SU-DHL-6 (cell line): ENCODE measurements at regions not wholly inside any gene's neighbourhood (a gene's known extent, or its start where the extent isn't known, plus 50 kb on each side); places are given as distances from the start of the nearest gene placed in this dataset.

Experiments used
- EZH2phosphoT487 ChIP-seq: fragments of 200-600 bp; sonication (generic), shearing (Covaris generic); conservative IDR thresholded peaks from 2 replicates; pipeline ENCODE4 v1.6.1; 2018; ENCODE audit warnings: mild to moderate bottlenecking, antibody characterized with exemption, low read length, moderate library complexity, mixed read lengths
- TF ChIP-seq, protein P1 (sequence below): fragments of 200-600 bp; sonication (generic); IDR thresholded peaks from one replicate; pipeline ENCODE4 v1.5.1; 2017; ENCODE audit warnings: antibody characterized with exemption, mild to moderate bottlenecking, low read length, moderate library complexity; ENCODE audit not compliant: insufficient read depth, poor library complexity, severe bottlenecking

DNA sequence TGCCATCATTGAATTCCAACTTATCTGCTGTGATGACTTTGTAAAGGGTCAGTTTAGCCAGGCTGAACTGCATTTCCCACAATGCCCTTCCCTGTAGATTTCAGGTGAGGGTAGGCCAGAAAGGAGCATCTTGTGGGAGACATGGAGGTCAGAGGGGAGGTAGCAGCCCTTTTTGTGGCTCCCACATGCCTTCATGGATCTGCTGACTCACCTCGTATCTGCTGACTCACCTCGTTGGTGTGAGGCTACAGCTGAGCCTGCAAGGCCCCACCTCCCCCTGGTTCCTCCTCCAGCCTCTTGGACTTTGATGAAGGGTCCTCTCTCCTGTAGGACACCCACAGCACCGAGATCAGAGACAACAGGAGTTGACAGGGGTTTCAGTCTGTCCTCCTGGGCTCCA is 102.5 kb downstream of the SALL1 start:
- TF ChIP-seq, protein P1, sequence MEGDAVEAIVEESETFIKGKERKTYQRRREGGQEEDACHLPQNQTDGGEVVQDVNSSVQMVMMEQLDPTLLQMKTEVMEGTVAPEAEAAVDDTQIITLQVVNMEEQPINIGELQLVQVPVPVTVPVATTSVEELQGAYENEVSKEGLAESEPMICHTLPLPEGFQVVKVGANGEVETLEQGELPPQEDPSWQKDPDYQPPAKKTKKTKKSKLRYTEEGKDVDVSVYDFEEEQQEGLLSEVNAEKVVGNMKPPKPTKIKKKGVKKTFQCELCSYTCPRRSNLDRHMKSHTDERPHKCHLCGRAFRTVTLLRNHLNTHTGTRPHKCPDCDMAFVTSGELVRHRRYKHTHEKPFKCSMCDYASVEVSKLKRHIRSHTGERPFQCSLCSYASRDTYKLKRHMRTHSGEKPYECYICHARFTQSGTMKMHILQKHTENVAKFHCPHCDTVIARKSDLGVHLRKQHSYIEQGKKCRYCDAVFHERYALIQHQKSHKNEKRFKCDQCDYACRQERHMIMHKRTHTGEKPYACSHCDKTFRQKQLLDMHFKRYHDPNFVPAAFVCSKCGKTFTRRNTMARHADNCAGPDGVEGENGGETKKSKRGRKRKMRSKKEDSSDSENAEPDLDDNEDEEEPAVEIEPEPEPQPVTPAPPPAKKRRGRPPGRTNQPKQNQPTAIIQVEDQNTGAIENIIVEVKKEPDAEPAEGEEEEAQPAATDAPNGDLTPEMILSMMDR, result no peak
- TF ChIP-seq EZH2phosphoT487, result no peak
